ENCODE measurements at regions not wholly inside any gene's neighbourhood (a gene's known extent, or its start where the extent isn't known, plus 50 kb on each side); places are given as distances from the start of the nearest gene placed in this dataset.

- TF ChIP-seq, protein P1, sequence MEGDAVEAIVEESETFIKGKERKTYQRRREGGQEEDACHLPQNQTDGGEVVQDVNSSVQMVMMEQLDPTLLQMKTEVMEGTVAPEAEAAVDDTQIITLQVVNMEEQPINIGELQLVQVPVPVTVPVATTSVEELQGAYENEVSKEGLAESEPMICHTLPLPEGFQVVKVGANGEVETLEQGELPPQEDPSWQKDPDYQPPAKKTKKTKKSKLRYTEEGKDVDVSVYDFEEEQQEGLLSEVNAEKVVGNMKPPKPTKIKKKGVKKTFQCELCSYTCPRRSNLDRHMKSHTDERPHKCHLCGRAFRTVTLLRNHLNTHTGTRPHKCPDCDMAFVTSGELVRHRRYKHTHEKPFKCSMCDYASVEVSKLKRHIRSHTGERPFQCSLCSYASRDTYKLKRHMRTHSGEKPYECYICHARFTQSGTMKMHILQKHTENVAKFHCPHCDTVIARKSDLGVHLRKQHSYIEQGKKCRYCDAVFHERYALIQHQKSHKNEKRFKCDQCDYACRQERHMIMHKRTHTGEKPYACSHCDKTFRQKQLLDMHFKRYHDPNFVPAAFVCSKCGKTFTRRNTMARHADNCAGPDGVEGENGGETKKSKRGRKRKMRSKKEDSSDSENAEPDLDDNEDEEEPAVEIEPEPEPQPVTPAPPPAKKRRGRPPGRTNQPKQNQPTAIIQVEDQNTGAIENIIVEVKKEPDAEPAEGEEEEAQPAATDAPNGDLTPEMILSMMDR (IDR thresholded peaks at IDR 0.05): no peak
- TF ChIP-seq POLR2A (IDR thresholded peaks at IDR 0.05) (no peak), EP300 (IDR thresholded peaks at IDR 0.05) (no peak)
Measured at GRCh38 chr9:99511723-99512122, 289.6 kb downstream of the SEC61B start.
